ENCODE measurements at regions not wholly inside any gene's neighbourhood (a gene's known extent, or its start where the extent isn't known, plus 50 kb on each side); places are given as distances from the start of the nearest gene placed in this dataset.
"Not testable (repeated sequence)": the region's sequence is repeated elsewhere in the genome, so short reads cannot be mapped to it uniquely, and the experiment has no call there.

DNA sequence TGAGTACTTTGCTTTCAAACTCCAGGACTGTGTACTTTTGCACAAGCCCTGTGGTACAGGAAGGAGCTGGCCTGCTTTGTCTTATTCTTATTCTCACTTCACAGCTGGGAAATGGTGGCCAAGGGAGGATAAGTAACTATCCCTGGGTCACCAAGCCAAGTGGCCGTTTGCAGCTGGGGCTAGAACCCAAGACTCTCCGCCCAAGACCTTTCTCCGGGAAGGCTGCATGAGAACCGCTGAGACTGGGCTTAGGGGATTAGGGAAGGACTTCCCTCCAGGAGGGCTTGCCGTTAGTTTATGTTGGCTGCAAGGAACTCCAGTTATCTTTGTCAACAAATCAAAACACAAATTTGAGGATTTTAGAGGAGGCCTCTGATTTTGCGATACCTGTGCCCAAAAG, 109.5 kb upstream of the ADRA1D start:
- DNase-seq (ENCODE audit: low read depth in 2 of 2), result no peak

DNA sequence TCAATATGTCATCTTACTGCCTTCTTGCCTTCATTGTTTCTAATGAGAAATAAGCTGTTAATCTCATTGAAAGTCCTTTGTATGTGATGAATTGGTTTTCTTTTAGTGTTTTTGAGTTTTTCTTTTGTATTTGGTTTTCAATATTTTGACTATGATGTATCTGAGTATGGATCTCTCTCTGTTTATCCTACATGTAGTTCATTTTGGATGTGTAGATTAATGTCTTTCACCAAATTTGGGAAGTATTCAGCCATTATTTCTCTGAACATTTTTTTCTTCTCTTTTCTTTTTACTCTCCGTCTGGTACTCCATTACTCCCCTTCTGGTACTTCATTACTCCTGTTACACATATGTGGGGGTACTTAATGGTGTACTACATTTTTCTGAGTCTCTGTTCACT, 103.3 kb upstream of the ADRA1D start:
- DNase-seq (ENCODE audit: low read depth in 2 of 2), result no peak

DNA sequence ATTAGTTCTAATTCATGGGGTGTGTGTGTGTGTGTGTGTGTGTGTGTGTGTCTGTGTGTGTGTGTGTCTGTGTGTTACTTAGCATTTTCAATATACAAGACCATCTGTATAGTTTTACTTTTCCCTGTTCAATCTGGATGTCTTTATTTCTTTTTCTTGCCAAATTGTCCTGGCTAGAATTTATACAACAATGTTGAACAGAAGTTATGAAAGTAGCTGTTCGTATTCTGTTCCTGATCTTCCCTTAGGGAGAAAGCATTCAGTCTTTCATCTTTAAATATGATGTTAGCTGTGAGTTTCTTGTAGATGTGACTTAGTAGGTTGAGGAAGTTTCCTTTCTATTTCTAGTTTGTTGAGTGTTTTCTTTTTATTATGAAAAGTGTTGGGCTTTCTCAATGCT, 101.0 kb upstream of the ADRA1D start:
- no peak for DNase-seq (ENCODE audit: low read depth in 2 of 2)

DNA sequence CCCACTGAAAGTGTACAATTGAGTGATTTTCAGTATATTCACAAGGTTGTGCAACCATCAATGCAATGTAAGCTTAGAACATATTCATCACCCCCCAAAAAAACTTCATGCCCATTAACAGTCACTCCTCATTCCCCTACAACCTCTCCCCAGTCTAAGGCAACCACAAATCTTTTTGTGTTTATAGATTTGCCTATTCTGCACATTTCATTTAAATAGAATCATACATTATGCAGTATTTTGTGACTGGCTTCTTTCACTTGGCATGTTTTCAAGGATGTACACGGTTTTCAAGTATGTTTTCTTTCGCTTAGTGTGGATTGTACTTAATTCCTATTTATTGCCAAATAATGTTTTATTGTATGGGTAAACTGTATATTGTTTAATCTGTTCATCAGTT, 95.6 kb upstream of the ADRA1D start:
- DNase-seq (ENCODE audit: low read depth in 2 of 2), result no peak

DNA sequence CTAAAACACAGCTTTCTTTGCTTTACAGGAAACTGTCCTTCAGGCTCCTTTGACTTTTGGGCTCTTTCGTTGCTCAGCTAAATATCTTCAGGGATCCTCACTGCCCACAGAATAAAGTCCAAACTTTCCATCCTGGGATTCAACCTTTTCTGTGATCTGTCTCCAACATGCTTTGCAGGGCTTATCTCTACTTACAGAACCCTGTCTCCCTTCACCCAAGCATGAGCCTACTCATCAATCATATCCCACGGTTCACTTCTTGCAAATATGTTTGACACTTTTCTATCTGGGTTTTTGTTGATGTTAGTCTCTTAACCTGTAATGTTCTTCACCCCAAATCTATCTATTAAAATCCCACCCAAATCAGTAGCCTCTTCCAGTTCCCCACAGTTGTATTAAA, 93.5 kb upstream of the ADRA1D start:
- DNase-seq (ENCODE audit: low read depth in 2 of 2), result no peak

DNA sequence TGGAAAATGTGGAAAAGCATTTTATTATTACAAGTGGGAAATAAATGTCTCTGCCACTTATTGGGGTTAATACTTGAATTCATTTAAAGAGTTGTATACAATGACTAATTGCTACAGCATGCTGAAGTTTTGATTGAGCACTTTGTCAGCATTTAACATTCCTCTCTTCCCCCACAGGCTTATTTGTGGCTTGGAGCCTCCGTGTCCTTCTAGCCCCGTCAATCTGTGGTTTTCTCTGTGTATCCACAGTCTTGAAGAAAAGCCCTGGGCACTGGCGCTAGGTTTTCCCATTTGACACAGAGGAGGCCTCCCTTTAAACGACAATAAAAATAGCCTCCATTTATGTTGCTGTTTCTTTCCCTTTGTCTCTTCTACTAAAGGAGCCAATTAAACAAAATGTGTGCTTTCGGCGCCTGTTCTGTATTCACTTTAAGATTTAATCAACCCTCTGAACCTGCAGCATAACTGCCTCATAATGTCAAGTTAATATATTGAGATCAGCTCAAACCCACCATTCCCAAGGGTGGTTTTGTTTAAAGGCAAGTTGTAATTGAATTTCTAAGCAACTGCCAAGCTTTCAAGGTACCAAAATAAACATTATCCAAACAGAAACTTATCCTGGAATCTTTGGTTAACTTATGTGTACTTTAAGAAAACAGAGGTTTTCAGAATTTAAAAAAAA, 92.9 kb upstream of the ADRA1D start:
- DNase-seq (ENCODE audit: low read depth in 2 of 2), result no peak

DNA sequence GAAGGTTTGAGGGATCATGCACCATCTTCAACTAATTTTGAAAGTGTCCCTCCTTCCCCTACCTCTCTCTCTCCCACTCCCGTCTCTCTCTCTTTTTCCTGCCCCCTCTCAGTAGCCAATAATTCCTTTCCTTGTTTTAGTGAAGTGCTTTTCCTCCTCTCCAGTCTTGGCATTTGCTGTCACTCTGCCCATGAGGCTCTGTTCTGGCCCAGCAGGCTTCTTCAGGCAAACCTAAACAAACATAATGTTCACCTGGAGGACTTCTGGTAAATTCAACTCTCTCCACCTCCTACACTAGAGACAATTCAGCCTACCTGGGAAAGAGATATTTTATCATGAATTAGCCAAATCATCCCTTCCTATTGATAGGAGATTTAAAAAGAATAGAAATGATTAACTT, 86.6 kb upstream of the ADRA1D start:
- DNase-seq (ENCODE audit: low read depth in 2 of 2), result no peak

DNA sequence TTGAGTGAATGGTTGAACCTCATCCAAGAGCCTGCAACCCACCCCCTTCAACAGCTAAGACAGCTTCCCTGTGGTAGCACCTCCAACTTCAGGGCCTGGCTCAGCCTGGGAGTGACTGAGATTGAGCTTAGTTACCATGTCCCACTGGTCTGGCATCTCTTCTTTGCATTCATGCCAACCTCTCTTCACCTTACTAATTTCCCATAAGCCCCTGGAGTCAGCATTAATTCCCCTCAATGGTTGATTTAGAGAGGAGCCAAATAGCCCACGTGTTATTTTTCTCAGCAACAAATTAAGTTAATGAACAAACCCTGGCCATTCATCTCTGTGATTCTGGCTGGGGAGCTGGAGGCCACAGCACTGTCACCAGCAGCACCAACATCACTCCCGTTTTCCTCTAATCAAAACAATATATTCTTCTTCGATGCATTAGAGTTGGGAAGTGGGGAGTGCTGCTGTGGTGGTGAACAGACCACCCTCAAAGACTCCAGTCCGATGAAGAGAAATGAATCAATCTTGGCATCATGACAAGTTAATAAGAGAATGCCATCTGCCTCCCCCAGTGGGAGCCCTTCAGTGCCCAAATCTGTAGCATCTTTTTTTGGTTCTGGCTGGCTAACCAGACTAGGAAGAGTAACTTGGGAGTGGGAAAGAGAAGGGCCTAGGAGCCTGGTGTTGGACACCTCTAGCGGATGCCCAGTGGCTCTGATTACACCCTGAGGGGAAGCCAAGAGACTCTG, 83.2 kb upstream of the ADRA1D start:
- no peak for DNase-seq (ENCODE audit: low read depth in 2 of 2)

DNA sequence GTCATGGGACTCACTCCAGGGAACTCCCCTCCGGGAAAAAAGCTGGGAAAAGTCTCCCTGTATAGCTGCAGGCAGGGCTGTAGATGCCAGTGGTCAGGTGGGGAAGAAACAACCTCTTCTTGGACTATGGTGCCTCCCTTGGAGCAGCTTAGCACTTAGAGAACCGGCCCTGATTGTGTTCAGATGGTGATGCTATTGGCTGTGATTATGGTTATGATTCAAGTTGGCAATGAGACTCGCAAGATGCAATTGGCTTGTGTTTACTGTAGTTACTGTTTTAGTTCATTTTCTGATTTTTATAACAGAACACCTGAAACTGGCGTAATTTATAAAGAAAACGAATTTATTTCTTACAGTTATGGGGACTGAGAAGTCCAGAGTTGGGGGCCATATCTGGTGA, 80.9 kb upstream of the ADRA1D start:
- DNase-seq (ENCODE audit: low read depth in 2 of 2), result no peak

DNA sequence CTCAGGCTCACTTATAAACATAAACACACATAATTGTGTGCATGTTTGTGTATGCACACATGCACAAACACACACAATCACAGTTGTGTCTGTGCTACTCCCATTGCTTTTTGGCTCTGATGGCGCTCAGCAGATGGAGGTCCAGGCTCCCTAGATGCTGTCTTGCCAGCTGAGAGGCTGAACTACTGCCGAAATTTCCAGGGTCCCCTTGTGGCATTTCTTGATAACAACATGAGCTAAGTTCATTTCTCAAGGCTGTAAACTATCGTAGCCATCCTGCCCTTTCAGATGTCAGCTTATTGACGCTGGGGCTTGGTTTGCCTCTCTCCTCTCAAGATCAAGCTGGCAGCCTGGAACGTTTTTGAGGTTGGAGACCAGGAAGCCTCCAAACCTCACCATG, 80.1 kb upstream of the ADRA1D start:
- DNase-seq (ENCODE audit: low read depth in 2 of 2), result no peak

DNA sequence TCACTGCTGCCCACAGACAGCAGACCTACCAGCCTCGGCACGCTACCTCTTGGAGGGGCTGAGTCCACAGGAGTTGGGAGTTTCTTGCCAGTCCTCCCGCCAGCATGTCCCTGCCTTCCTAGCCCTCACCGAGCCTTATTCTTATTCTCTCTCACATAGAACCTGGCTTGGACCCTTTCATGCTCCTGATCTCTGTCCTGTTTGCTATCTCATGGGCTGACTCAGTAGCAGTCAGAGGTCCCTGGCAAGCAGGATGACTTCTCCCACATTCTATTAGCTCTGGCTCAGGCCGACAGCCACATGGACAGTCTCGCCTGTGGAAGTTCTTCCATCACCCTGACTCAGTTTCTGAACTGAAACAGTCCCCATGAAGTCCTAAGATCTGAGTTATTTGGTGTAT, 79.5 kb upstream of the ADRA1D start:
- no peak for DNase-seq (ENCODE audit: low read depth in 2 of 2)

DNA sequence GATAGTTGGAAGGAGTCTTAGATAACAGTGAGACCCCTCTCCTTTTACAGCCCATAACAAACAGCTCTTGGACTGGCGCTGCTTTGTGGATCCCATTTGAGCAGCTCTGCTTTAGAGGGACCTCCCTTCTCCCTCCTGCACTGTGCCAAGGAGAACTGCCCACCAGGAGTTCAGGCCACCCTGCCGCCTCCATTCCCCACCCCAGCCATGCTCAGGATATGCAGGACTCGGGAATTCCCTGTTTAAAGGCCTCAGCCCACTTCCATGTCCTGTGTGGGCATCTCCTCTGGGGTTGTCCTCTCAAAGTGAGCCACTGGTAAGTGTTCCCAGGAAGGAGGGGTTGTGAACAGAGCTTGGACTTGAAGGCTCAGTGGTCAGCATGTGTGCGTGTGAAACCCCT, 78.9 kb upstream of the ADRA1D start:
- no peak for DNase-seq (ENCODE audit: low read depth in 2 of 2)

DNA sequence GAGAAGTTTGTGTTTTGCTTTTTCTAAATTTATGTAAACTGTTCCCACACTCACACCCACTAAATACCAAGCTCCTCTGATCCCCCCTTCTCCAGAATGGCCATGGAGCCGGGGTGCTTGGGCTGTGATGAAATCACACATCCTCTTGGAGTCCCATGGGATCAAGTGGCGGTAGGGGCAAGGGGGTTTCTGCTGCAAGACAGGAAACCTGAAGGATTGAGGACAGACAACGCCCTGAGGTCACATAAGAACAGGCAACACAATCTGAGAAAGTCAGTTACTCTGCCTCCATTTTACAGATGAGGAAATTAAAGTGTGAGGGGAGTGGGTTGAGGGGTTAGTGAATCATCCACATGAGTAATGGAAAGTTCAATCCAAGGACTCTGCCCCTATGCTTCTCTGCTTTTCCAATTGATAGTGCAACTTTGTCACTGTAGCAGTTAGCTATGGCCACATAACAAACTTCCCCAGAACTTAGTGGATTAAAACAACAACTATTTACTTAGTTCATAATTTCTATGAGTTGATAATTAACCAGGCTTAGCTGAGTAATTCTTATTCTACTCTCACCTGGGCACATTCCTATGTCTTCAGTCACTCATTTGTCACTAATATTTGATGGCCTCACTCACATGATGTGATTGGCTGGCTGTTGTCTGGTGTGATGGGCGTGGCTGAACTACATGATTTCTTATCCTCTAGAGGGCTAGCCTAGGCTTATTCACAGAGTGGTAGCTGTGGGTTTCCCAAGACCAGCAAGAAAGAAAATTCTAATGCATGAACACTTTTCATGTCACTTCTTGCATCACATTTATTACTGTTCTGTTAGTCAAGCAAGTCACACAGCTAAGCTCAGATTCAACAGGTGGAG, 77.3 kb upstream of the ADRA1D start:
- no peak for DNase-seq (ENCODE audit: low read depth in 2 of 2)

DNA sequence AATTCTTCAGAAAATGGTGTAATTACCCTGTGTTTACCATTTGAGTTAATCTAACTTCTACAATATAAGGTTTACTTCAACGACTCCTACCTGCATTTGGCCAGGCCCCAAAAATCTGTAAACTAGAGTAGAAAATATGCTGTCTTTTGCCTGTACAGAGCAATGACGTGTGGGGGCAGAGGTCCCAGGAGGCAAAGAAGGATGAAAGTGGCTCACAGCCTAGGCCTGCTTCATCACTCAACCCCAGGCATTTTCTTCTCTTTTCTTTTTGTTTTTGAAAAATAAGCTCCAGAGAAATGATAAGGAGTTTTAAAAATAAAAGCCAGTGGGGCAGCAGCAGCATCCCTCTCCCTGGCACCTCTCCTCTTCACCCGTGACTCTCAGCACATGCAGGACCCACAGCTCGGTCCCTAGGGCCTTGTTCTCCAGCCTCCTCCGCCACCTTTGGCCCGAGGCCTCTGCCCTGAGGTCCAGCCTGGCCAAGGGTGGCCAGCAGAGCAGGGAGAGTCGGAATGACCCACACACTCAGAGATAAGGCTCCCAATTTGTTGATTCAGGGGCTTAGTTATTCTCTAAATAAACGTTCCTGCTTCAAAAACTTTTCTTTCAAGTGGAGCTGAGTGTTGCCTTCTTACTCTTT, 76.6 kb upstream of the ADRA1D start:
- DNase-seq (ENCODE audit: low read depth in 2 of 2), result no peak

DNA sequence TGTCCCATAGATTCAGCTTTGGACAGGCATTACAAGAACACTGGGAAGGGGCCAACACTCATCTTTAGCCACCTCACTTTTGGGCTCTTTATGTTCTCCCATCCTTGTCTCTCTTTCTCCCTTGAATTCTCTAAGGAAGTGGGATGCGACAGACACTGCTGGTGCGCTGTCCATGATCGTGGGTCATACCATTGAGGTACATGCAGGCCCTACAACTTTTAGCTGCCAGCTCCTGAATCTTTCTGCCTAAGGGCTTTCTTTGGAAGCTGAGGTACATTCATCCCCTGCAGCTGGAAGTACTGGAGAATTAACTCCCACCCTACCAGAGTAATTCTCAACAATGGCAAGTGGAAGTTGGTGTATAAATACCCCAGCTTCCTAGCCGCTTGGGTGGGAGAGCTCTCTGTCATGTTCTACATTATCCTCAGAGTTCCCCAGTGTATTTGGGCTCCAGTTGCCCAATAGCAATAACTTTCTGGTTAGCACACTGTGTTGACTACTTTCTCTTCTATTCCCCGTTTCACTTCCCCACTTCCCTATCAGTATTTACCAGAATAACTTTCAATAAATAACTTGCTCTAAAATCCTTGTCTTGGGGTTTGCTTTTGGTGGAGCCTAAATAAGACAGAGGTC, 75.6 kb upstream of the ADRA1D start:
- DNase-seq (ENCODE audit: low read depth in 2 of 2), result no peak

DNA sequence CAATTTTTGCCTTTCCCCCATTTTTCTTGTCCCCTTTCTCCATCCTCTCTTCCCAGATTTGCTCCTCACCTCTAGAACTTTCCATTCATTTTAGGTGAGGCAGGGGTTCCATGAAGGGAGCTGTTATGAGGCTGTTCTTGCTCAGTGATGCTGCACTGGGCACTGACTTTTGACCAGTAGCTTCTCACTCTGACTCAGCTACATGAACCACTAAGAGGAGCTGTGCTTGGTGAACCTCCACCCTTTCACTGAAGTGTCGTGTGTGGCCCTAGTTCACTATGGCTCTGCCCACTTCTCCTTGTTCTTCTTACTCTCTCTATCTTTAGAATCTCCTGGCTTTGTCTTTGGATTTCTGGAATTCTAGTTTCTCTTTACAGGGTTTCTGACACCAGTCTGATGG, 73.4 kb upstream of the ADRA1D start:
- no peak for DNase-seq (ENCODE audit: low read depth in 2 of 2)

DNA sequence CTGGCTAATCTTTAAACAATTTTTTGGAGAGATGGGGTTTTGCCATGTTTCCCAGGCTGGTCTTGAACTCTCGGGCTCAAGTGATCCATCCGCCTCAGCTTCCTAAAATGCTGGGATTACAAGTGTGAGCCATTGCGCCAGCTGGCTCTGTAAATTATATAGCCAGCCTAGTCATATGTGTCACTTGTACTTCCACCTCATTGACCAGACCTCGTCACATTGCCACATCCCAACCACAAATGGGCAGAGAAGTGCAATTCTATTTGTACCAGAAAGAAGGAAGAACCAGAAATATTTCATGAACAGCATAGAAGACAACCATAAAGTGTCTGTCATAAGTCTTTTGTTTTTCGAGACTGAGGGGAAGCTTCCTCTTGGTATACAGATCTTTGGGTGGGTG, 71.2 kb upstream of the ADRA1D start:
- no peak for DNase-seq (ENCODE audit: low read depth in 2 of 2)

DNA sequence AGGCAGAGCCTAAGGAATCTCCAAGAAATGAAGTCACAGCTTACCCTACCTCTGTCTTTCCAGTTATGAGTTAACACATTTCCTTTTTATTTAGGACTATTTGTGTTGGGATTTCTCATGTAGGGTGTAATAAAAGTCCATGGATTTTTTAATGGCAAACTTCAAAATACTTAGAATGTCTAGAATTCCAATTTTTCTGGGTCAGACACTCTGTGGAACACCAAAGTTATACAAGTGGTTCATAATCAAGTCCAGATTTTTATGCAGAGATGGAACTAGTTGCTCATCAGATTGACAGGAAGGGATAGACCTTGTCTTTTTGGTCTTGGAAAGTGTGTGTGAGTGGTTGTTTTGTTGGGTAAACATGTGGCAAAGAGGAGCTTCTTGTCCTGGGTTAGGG, 69.8 kb upstream of the ADRA1D start:
- no peak for DNase-seq (ENCODE audit: low read depth in 2 of 2)

DNA sequence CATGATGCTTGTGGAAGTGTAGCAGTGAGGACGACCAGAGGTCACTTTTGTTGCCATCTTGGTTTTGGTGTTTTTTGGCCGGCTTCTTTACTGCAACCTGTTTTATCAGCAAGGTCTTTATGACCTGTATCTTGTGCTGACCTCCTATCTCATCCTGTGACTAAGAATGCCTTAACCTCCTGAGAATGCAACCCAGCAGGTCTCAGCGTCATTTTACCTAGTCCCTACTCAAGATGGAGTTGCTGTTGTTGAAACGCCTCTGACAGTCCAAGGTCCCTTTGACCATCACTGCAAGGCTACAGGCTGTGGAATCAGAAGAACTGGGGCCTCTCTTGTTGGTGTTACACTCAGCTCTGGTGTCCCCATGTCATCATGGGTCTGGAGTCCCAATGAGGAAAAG, 61.5 kb upstream of the ADRA1D start:
- not testable (repeated sequence) for DNase-seq (ENCODE audit: low read depth in 2 of 2)

DNA sequence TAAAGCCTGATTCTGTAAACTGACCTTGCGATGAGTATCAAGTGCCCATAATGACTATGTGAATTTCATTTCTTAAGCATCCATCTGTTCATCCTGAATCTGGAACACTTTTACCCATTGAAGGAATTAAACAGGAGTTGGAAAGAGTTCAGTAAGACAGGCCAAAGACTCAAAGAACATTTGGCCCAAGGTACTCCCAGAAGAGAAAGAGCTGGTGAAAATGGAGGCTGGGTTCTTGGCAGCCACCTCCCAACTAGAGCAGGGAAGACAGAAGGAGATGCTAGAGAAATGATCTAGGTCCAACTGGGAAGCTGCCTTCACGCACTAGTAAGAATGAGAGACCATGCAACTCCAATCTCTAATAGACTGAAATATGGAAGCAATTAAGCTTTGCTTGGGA, 57.1 kb upstream of the ADRA1D start:
- DNase-seq (ENCODE audit: low read depth in 2 of 2), result no peak

DNA sequence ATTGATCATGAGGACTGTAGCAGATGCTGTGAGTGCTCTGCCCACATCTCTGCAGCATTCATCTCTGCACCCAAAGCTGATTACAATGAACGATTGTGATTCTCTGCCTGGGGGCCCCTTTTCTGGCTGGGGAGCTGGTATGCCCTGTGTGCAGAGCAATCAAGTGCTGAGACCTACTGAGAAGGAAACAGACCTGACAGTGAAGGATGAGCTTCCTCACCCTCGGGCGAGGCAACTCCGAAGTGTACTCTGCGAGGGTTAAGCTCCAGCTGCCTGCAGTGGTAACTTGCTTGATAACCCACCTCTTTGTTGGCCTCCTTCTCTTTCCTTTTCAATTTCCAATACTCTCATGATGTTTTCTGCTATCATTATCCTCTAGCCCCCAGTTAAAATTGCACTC, 56.0 kb upstream of the ADRA1D start:
- no peak for DNase-seq (ENCODE audit: low read depth in 2 of 2)

DNA sequence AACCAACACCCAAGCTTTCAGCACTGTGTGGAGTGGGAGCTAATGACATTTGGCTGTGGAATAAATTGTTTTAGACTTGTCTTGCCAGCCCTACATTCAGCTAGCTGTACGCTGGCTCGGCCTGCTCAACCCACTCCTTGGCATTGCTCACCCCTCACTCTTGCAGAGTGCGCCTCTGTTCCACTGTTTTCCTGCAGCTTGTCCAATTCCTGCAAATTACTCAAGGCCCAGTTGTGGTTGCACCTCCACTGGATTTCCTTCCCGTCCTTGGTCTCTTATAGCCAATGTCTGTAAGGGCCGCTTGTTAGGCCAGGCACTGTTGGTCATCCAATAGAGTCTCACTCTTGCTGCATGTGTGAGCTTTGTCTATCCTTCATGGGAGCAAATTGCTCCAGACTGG, 55.5 kb upstream of the ADRA1D start:
- DNase-seq (ENCODE audit: low read depth in 2 of 2), result no peak

Data from stimulated activated CD8-positive, alpha-beta memory T cell treated with anti-CD3 and anti-CD28 coated beads, Interleukin-7, amount 100 ng/mL, for 4 hours (primary cell).